ENCODE measurements at regions not wholly inside any gene's neighbourhood (a gene's known extent, or its start where the extent isn't known, plus 50 kb on each side); places are given as distances from the start of the nearest gene placed in this dataset.
A peak's percentile ranks its signal among the peaks of the same experiment; 100 is the strongest.

DNA sequence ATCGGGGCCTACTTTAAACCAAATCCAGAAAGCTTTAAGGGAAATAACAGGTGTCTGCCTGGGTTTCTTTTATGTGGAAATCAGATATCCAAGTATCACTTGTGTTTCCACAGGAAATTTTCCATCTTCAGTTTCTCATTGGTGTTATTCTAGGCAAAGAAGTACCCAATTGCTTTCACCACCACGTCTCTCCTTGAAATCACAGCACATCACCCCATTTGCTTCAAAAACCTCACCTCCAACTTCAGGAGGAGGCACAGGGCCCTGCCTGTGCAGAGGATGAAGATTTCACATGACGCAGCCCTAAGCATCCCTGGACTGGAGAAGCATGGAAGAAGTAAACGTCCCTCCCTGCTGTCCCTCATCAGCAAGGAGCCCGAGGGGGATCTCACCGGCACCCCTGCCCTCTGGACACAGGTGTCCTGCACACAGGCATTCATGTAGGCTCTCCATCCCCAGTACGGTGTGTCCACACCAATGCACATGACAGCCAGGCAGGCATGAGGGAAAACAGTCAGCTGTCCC lies 182.3 kb downstream of the TBXT start:
- H3K36me3 ChIP-seq = no peaks in the 10 kb centered on the region
- no peak for TF ChIP-seq POLR2A (IDR thresholded peaks at IDR 0.05)
- no peaks in the 10 kb centered on the region for H3K4me1 ChIP-seq
- H3K27ac ChIP-seq = no peak overlapping the region
- H3K27me3 ChIP-seq = no peaks in the 10 kb centered on the region
- no peak for DNase-seq
- H3K4me3 ChIP-seq = peak overlapping the region in 1 of 2 donors; percentile 70
- no peaks in the 10 kb centered on the region for H3K9me3 ChIP-seq
- intact Hi-C loops (cut with DNase I; ENCODE audit: low total_unique reads) = no loop called here

DNA sequence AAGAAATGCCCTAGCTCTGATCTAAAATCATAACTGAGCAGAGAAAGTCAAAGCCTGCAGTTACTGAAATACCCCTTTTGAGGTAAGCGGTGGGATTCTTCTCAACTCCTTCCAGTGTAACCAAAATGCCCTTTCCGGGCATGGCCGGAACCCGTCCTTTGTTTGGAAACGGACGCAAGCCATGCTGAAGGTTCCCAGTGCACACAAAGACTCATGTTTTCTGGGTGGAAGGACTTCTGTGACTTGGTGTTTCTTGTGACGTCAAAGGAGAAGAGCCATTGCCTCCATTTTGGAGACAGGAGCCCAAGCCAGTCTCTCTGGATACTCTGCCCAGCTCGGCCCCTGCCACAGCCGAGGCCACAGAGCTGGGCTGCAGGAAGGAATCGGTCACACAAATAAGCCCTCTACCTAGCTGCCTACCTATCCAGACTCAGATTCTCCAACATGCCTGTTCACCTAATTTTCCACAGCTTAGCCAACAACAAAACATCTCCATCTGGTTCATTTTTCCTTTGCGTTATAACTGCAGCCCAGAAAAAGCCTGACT lies 182.8 kb downstream of the TBXT start:
- intact Hi-C loops (cut with DNase I; ENCODE audit: low total_unique reads) = no loop called here
- TF ChIP-seq, protein P1, sequence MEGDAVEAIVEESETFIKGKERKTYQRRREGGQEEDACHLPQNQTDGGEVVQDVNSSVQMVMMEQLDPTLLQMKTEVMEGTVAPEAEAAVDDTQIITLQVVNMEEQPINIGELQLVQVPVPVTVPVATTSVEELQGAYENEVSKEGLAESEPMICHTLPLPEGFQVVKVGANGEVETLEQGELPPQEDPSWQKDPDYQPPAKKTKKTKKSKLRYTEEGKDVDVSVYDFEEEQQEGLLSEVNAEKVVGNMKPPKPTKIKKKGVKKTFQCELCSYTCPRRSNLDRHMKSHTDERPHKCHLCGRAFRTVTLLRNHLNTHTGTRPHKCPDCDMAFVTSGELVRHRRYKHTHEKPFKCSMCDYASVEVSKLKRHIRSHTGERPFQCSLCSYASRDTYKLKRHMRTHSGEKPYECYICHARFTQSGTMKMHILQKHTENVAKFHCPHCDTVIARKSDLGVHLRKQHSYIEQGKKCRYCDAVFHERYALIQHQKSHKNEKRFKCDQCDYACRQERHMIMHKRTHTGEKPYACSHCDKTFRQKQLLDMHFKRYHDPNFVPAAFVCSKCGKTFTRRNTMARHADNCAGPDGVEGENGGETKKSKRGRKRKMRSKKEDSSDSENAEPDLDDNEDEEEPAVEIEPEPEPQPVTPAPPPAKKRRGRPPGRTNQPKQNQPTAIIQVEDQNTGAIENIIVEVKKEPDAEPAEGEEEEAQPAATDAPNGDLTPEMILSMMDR (IDR thresholded peaks at IDR 0.05) = no peak
- TF ChIP-seq POLR2A (IDR thresholded peaks at IDR 0.05) = no peak
- no peak for DNase-seq
- no peaks in the 10 kb centered on the region for H3K27me3 ChIP-seq
- H3K27ac ChIP-seq = no peak overlapping the region
- peak overlapping the region in 1 of 2 donors; percentile 70 for H3K4me3 ChIP-seq
- no peaks in the 10 kb centered on the region for H3K36me3 ChIP-seq
- H3K9me3 ChIP-seq = no peaks in the 10 kb centered on the region
- no peaks in the 10 kb centered on the region for H3K4me1 ChIP-seq

DNA sequence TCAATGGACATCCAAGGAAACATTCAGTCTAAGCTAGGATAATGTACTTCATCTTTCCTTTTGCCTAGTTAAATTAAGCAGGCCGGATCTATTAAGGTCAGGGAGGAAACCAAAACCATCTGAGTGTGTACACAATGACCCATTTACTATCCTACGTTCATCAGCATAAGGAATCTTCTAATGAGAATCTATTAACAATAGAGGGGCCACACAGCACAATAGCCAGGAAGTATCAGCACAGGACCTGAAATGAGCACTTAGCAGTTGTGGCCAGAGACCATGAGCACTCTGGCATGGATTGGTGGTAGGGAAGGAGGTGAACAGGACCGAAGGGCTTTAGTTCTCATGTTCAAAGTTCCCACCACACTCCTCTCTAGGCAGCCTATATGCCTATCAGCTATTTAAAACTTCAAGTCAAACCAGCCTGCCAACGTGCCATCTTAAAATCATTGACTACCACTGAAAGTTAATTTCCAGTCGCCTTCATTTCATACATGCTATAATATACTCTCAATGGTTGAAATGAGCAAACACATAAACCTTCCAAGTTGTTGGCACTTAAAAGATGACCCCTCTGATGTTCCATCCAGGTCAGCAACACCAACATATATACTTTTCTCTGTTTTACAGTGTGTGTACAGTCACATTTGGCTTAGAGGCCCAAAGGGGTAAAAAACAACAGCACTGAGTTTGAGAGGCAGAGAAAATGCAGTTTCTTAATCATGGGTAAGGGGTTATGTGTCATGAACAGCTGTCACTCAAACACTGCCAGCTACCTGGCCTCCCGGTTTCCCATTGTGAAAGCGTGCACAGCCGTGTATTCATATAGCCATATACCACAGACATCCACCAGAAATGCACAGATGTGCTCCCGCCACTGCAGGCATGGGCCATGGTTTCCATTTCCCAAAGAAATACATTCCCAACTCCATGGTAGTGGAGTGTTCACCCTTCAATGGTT lies 184.3 kb downstream of the TBXT start:
- H3K4me3 ChIP-seq = no peak overlapping the region
- no peaks in the 10 kb centered on the region for H3K4me1 ChIP-seq
- no peaks in the 10 kb centered on the region for H3K36me3 ChIP-seq
- intact Hi-C loops (cut with DNase I; ENCODE audit: low total_unique reads) = no loop called here
- H3K27me3 ChIP-seq = no peaks in the 10 kb centered on the region
- TF ChIP-seq POLR2A (IDR thresholded peaks at IDR 0.05) = no peak
- TF ChIP-seq, protein P1 (IDR thresholded peaks at IDR 0.05) = no peak
- H3K27ac ChIP-seq = no peak overlapping the region
- no peak for DNase-seq
- H3K9me3 ChIP-seq = no peaks in the 10 kb centered on the region

DNA sequence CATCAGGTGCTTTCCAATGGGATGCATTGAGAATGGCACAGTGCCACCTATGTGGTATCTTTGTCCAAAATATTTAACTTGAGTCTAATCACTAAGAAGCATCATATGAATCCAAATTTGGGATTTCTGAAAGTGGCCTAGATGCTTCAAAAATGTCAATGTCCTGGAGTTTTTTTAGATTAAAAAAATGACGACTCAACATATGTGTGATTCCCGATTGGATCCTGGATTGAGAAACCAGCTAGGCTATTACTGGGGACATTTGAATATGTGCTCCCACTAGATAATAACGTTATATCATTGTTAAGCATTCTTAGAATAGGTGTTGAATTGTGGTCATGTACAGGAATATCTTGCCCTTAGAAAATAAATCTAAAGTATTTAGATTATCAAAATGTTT lies 189.2 kb downstream of the TBXT start:
- H3K4me1 ChIP-seq = no peaks in the 10 kb centered on the region
- H3K36me3 ChIP-seq = no peaks in the 10 kb centered on the region
- no peak for DNase-seq
- no peak overlapping the region for H3K4me3 ChIP-seq
- H3K27ac ChIP-seq = no peak overlapping the region
- TF ChIP-seq, protein P1 (IDR thresholded peaks at IDR 0.05) = no peak
- no peak for TF ChIP-seq POLR2A (IDR thresholded peaks at IDR 0.05)
- H3K9me3 ChIP-seq = no peaks in the 10 kb centered on the region
- no peaks in the 10 kb centered on the region for H3K27me3 ChIP-seq
- intact Hi-C loops (cut with DNase I; ENCODE audit: low total_unique reads) = no loop called here

DNA sequence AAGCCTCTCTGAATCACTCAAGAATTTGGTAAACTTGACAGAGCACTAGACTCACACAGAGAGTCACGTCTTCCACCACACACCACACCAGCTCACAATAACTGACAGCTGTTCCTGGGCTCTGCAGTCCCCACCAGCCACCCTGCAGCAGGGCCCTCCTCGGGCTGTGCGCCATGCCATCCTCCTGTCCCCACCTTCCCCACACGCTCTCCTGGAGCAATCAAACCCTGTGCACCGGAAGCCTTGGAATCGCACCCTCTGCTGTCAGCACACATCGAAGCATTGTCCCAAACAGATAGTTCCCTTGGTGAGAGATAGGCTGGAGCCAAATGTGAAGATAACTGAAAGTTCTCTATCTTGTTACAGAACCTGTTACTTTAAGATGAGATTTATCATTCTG lies 191.0 kb downstream of the TBXT start:
- H3K4me3 ChIP-seq = no peak overlapping the region
- no peak overlapping the region for H3K27ac ChIP-seq
- H3K36me3 ChIP-seq = no peaks in the 10 kb centered on the region
- no peaks in the 10 kb centered on the region for H3K27me3 ChIP-seq
- no peaks in the 10 kb centered on the region for H3K9me3 ChIP-seq
- no peak for TF ChIP-seq POLR2A (IDR thresholded peaks at IDR 0.05)
- H3K4me1 ChIP-seq = no peaks in the 10 kb centered on the region
- no peak for DNase-seq
- intact Hi-C loops (cut with DNase I; ENCODE audit: low total_unique reads) = no loop called here

DNA sequence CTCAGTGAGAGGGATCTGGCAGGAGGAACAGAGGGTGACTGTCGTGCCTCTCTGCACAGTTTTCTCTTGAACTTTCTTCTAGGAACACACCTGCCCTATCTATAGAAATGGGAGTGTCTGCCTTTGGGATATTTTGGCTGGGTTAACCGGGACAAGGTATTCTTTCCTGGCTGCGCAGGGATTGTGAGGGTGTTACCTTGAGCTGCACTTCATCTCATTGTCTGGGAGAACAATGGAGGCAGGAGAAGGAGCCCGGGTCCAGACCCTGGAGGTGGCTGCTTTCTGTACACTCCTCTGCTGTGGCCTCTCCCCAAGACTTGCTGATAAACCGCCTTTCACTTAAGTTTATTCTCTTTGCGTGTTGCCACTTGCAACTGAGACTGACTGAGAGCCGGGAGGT lies 192.8 kb downstream of the TBXT start:
- H3K9me3 ChIP-seq = no peaks in the 10 kb centered on the region
- no peaks in the 10 kb centered on the region for H3K27me3 ChIP-seq
- H3K27ac ChIP-seq = no peak overlapping the region
- no peak overlapping the region for H3K4me3 ChIP-seq
- H3K4me1 ChIP-seq = no peaks in the 10 kb centered on the region
- DNase-seq = no peak
- TF ChIP-seq, protein P1 (IDR thresholded peaks at IDR 0.05) = no peak
- TF ChIP-seq POLR2A (IDR thresholded peaks at IDR 0.05) = no peak
- no peaks in the 10 kb centered on the region for H3K36me3 ChIP-seq
- intact Hi-C loops (cut with DNase I; ENCODE audit: low total_unique reads) = no loop called here

Data from uterus (tissue), 3 donors.